Body of pancreas (tissue), 4 donors: ENCODE measurements at regions not wholly inside any gene's neighbourhood (a gene's known extent, or its start where the extent isn't known, plus 50 kb on each side); places are given as distances from the start of the nearest gene placed in this dataset.

ENCODE experiments used
- CTCF ChIP-seq, 7 experiments: fragments of 450-650 bp in 4 of 7; fragments of 200-600 bp in 3 of 7; sonication (generic) in 3 of 7; IDR thresholded peaks; one replicate each; pipeline ENCODE4 v1.5.1; 2016 to 2019; ENCODE audit warnings: antibody characterized with exemption in 7 of 7
- POLR2A ChIP-seq, 3 donors: fragments of 450-650 bp; IDR thresholded peaks; one replicate each; pipeline ENCODE4 v1.6.1; 2016; ENCODE audit warnings: antibody characterized with exemption in 3 of 3, mild to moderate bottlenecking in 2 of 3

- no peak for TF ChIP-seq CTCF (IDR thresholded peaks at IDR 0.05)
- no peak for TF ChIP-seq POLR2A (IDR thresholded peaks at IDR 0.05)
These were observed 50.0 kb upstream of the PLEKHG1 start for GRCh38 chr6:150549674-150550101.
